NB4 (cell line): ENCODE measurements at regions not wholly inside any gene's neighbourhood (a gene's known extent, or its start where the extent isn't known, plus 50 kb on each side); places are given as distances from the start of the nearest gene placed in this dataset.

Source experiments
- DNase-seq: peaks from one replicate; pipeline ENCODE4 v3.0.0; 2010; ENCODE audit warnings: low read depth
- H3K4me3 ChIP-seq: one replicate; pipeline ENCODE4 v1.5.1; 2011; ENCODE audit warnings: mild to moderate bottlenecking, low read depth, low read length, moderate library complexity
- CTCF ChIP-seq: IDR thresholded peaks from one replicate; pipeline ENCODE4 v1.5.1; 2012; ENCODE audit warnings: low read depth, low read length
- MAX ChIP-seq: IDR thresholded peaks from 2 replicates; pipeline ENCODE4 v1.6.1; 2011; ENCODE audit warnings: low read depth, low read length
- MYC ChIP-seq: IDR thresholded peaks from 2 replicates; pipeline ENCODE4 v1.6.1; 2011; ENCODE audit warnings: low read depth, low read length
- POLR2A ChIP-seq: IDR thresholded peaks from 2 replicates; pipeline ENCODE4 v1.6.1; 2011; ENCODE audit warnings: mild to moderate bottlenecking; ENCODE audit not compliant: insufficient read length; ENCODE audit errors: extremely low read depth

GRCh38 chr18:76054156-76054555 is 440.9 kb downstream of the ZNF516 start:
- H3K4me3 ChIP-seq = no peak overlapping the region
- no peak for TF ChIP-seq MYC
- no peak for TF ChIP-seq CTCF
- TF ChIP-seq POLR2A = no peak
- TF ChIP-seq MAX = no peak
- no peak for DNase-seq

DNA sequence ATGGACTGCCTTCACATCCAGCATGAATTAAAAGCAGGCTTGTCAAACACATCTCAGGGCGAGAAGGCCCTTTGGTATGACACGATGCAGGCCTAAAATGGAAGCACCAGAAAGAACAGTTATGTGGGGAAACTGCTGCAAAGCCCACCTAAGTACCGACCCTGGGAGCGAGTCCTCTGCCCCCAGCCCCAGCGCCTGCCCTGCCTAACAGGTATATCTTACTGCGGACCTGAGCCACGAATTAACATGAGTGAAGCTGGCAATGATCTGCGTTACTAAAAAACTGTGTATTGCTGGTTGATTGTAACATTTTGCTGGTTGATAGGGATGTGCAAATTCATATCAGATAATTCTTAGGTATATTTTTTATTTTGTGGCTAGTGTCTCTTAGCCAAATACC is 441.5 kb downstream of the ZNF516 start:
- TF ChIP-seq CTCF (no peak), MAX (no peak), MYC (no peak), POLR2A (no peak)
- no peak for DNase-seq
- H3K4me3 ChIP-seq = no peak overlapping the region

- DNase-seq = no peak
- no peak overlapping the region for H3K4me3 ChIP-seq
- TF ChIP-seq MAX (no peak), POLR2A (no peak), CTCF (no peak), MYC (no peak)
Measured at GRCh38 chr18:76052227-76052595, 442.8 kb downstream of the ZNF516 start.

DNA sequence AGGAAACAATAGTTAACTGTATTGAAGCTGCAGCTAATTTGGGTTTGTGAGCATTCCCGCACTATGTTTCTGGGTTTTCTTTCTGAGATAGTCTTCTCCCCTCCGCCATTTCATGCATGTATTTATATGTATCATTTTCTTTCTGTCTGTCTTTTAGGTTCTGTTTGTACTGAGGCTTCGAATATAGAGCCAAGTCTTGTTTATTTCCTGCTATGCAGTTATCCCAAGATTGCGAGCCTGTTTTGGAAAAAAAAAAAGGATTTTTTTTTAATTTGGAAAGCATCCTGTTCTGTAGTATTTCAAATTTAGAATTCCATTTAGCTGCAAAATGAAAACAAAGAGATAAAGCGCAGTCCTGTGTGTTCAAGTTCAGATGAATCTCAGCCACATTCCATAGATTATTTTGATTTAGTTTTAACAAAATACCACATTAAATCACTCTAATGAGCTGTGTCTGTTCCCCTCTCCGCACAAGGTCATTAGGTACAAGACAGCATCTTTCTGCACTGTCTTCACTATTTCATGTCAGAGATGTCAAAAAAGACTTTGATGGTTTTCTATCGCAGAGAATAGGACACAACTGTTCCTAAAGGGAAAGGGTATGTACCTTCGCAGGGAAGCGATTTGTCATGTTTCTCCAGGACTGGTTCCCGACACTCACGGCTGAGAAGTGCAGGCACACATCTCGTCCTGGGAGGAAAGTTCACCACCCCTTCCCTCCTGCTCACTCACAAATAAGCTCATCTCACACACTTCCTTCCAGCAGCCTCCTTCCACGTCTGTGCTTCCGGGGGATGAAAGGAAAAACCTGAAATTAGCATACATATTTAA is 443.4 kb downstream of the ZNF516 start:
- DNase-seq = no peak
- TF ChIP-seq MYC (no peak), MAX (no peak), CTCF (no peak), POLR2A (no peak)
- no peak overlapping the region for H3K4me3 ChIP-seq

GRCh38 chr18:76046221-76046620 is 448.8 kb downstream of the ZNF516 start:
- H3K4me3 ChIP-seq = no peak overlapping the region
- no peak for TF ChIP-seq MYC
- no peak for TF ChIP-seq MAX
- TF ChIP-seq POLR2A = no peak
- TF ChIP-seq CTCF = no peak

DNA sequence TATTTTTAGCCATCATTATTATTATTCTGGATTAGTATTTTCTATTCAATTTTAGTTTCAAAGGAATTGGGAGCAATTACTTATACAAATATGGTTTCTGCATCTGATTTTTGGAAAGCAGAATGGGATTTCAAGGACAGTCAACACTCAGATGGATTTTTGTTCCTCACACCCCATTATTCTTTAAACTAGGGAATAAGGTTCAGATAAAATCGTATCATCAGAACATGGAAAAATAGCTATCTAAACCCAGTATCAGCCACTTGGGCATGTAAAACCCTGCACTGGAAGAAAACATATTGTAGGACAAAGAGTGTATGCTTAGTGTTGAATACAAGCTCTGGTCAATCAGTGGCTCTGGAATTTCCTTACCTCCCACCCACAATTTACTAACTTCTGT is 452.5 kb downstream of the ZNF516 start:
- TF ChIP-seq POLR2A (no peak), CTCF (no peak), MYC (no peak), MAX (no peak)
- no peak overlapping the region for H3K4me3 ChIP-seq

More at GRCh38 chr18:76046221-76046620, 448.8 kb downstream of the ZNF516 start:
- DNase-seq = no peak

More for the DNA sequence above, 452.5 kb downstream of the ZNF516 start:
- DNase-seq = no peak
